Heart left ventricle (tissue), 16 donors: ENCODE measurements at regions not wholly inside any gene's neighbourhood (a gene's known extent, or its start where the extent isn't known, plus 50 kb on each side); places are given as distances from the start of the nearest gene placed in this dataset.
A peak's percentile ranks its signal among the peaks of the same experiment; 100 is the strongest.

Source experiments
- ATAC-seq, 4 donors: fragments of 200-7000 bp; cut with Tn5 transposase; one replicate each; pipeline ENCODE4 v1.9.1; 2020 to 2022; ENCODE audit warnings: moderate library complexity in 4 of 4, mild to moderate bottlenecking in 3 of 4, moderate number of reproducible peaks in 1 of 4
- DNase-seq, 5 donors: peaks; one replicate each; pipeline ENCODE4 v3.0.0-alpha.2; 2020
- H3K27ac ChIP-seq, 12 donors: fragments of 200-600 bp; sonication (generic) in 4 of 12; one replicate each; pipeline versions ENCODE4 v1.5.0 to v1.8.0; 2016 to 2022; ENCODE audit warnings: mild to moderate bottlenecking in 2 of 12
- H3K27me3 ChIP-seq, 9 donors: fragments of 200-600 bp; sonication (generic) in 2 of 9; one replicate each; pipeline versions ENCODE4 v1.5.1 to v1.8.0; 2016 to 2022; ENCODE audit warnings: mild to moderate bottlenecking in 3 of 9
- H3K36me3 ChIP-seq, 9 donors: fragments of 200-600 bp; sonication (generic) in 2 of 9; one replicate each; pipeline versions ENCODE4 v1.5.0 to v1.8.0; 2018 to 2022; ENCODE audit warnings: mild to moderate bottlenecking in 2 of 9
- H3K4me1 ChIP-seq, 12 donors: fragments of 200-600 bp; sonication (generic) in 4 of 12; one replicate each; pipeline versions ENCODE4 v1.5.0 to v1.8.0; 2016 to 2022; ENCODE audit warnings: mild to moderate bottlenecking in 3 of 12
- H3K4me3 ChIP-seq, 12 donors: fragments of 200-600 bp; sonication (generic) in 4 of 12; one replicate each; pipeline versions ENCODE4 v1.5.0 to v1.8.0; 2017 to 2022; ENCODE audit warnings: mild to moderate bottlenecking in 9 of 12, moderate library complexity in 4 of 12
- H3K9me3 ChIP-seq, 12 donors: fragments of 200-600 bp; sonication (generic) in 4 of 12; one replicate each; pipeline versions ENCODE4 v1.5.0 to v1.8.0; 2016 to 2022; ENCODE audit warnings: mild to moderate bottlenecking in 1 of 12
- POLR2A ChIP-seq, 2 donors: fragments of 450-650 bp; IDR thresholded peaks; one replicate each; pipeline ENCODE4 v1.6.1; 2017; ENCODE audit warnings: antibody characterized with exemption in 2 of 2, mild to moderate bottlenecking in 2 of 2, moderate library complexity in 2 of 2
- WGBS, 4 donors: extraction: QIAGEN DNeasy Blood & Tissue Kit in 2 of 4; methylation state at CpG; one replicate each; pipeline versions ENCODE4 v1.1.5 to v1.1.7; 2013 to 2018; 5-methylcytosine and 5-hydroxymethylcytosine counted together
- intact Hi-C, 10 donors: fragments of 100-400 bp; cut with DNase I; formaldehyde crosslinking; loops; one replicate each; pipeline versions ENCODE4 v1.11.1 to v1.14.2; 2022
- TF ChIP-seq, protein P1 (sequence below), 12 donors: fragments of 200-600 bp; sonication (generic) in 4 of 12; IDR thresholded peaks; one replicate each; pipeline versions ENCODE4 v1.5.0 to v1.8.0; 2018 to 2022; ENCODE audit warnings: antibody characterized with exemption in 12 of 12, mild to moderate bottlenecking in 5 of 12
- donor health status: ischemic (EF 13 %, LVEDD 7.1; RV severe dilation, severe dysfunction).
- donor health status: healthy with polysubstance abuse.
- donor health status: DM: no; HTN: yes; CAD: no.
- donor health status: DM: no; HTN: no; CAD: no.
- donor health status: ischemic (EF 25% LVEDD 6.9; RV normal size, moderate dysfunction).
- donor health status: ischemic (EF 25% LVEDD 5.7; RV mildly dilated, moderate dysfunction).
- donor health status: healthy.
- donor health status: DM: yes; HTN: yes; CAD: no.
- donor health status: ischemic (EF 35%, LVEDD 5.7; RV mildly dilated, moderate dysfunction).
- donor health status: nonischemic (EF 11% LVEDD 7.7; RV severe dilation, severe dysfunction).
- donor health status: DM: yes; HTN: yes; CAD: no.
- donor health status: PGD.
- donor health status: ischemic (EF 29% LVEDD 5.4; RV normal size, mild dysfunction).
- donor health status: nonischemic (EF 23%, LVEDD 6.1; RV moderate dilation, normal function).

DNA sequence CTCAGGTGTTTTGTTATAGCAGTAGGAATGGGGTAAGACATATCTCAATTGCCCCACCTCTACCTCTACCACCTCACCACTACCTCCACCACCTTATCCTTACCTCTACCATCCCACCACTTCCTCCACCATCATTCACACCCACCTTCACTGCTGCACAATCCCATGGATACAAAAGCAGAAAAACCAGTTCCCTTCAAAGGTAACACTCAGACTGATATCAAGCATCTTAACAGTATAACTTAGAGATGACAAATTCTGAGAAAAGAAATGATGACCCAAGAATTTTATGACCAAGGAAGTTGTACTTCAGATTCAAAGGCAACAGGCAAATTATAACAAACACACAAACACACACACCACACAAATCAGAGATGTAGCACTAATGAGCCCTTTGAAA lies 189.4 kb downstream of the NUAK1 start:
- TF ChIP-seq, protein P1, sequence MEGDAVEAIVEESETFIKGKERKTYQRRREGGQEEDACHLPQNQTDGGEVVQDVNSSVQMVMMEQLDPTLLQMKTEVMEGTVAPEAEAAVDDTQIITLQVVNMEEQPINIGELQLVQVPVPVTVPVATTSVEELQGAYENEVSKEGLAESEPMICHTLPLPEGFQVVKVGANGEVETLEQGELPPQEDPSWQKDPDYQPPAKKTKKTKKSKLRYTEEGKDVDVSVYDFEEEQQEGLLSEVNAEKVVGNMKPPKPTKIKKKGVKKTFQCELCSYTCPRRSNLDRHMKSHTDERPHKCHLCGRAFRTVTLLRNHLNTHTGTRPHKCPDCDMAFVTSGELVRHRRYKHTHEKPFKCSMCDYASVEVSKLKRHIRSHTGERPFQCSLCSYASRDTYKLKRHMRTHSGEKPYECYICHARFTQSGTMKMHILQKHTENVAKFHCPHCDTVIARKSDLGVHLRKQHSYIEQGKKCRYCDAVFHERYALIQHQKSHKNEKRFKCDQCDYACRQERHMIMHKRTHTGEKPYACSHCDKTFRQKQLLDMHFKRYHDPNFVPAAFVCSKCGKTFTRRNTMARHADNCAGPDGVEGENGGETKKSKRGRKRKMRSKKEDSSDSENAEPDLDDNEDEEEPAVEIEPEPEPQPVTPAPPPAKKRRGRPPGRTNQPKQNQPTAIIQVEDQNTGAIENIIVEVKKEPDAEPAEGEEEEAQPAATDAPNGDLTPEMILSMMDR (IDR thresholded peaks at IDR 0.05): no peak
- no peak for TF ChIP-seq POLR2A (IDR thresholded peaks at IDR 0.05)
- Histone ChIP-seq H3K4me1 (peaks cover 0 to 38% (median 3%) of the 10 kb centered on the region in 12 donors), H3K4me3 (no peak overlapping the region), H3K9me3 (no peaks in the 10 kb centered on the region), H3K27me3 (no peaks in the 10 kb centered on the region), H3K36me3 (no peaks in the 10 kb centered on the region), H3K27ac (no peak overlapping the region)
- DNase-seq (no peak), ATAC-seq (no peak)
- intact Hi-C loops: no loop called here

DNA sequence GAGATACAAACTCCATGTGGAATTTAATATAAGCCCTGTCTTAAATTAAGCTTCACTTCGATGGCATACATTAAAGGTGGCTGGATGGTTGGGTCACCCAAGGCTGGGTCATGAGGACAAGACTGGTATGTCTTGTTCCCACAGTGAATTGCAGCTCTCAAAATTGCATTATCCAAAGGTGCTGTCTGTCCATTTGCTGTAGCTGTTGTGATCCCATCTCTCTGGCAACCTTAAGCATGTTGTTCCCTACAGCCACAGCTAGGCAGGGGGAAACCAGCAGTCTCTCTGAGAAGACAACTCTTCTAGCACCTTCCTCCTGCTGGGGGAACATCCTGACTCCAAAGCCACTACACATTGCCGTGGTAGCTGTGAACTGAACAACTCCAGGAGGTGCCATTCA lies 187.0 kb downstream of the NUAK1 start:
- intact Hi-C loops: loop anchor here in 2 of 10 donors (1.0 to 10.0 kb wide), 2 partner anchors 29 to 183 kb away; partner anchors contain the start of gene NUAK1 (in 1 of the 2)
- H3K4me1 ChIP-seq: peaks cover 0 to 49% (median 12%) of the 10 kb centered on the region in 12 donors
- no peak overlapping the region for H3K27ac ChIP-seq
- H3K27me3 ChIP-seq: no peaks in the 10 kb centered on the region
- H3K9me3 ChIP-seq: no peaks in the 10 kb centered on the region
- TF ChIP-seq, protein P1 (IDR thresholded peaks at IDR 0.05): no peak
- no peak for TF ChIP-seq POLR2A (IDR thresholded peaks at IDR 0.05)
- no peak for DNase-seq
- peak in 2 of 4 donors; percentile 10 to 65 for ATAC-seq
- 33 to 72% (median 45%) methylated on average over 2 of the region's 2 CpGs for WGBS, 4 donors
- no peaks in the 10 kb centered on the region for H3K36me3 ChIP-seq
- no peak overlapping the region for H3K4me3 ChIP-seq

DNA sequence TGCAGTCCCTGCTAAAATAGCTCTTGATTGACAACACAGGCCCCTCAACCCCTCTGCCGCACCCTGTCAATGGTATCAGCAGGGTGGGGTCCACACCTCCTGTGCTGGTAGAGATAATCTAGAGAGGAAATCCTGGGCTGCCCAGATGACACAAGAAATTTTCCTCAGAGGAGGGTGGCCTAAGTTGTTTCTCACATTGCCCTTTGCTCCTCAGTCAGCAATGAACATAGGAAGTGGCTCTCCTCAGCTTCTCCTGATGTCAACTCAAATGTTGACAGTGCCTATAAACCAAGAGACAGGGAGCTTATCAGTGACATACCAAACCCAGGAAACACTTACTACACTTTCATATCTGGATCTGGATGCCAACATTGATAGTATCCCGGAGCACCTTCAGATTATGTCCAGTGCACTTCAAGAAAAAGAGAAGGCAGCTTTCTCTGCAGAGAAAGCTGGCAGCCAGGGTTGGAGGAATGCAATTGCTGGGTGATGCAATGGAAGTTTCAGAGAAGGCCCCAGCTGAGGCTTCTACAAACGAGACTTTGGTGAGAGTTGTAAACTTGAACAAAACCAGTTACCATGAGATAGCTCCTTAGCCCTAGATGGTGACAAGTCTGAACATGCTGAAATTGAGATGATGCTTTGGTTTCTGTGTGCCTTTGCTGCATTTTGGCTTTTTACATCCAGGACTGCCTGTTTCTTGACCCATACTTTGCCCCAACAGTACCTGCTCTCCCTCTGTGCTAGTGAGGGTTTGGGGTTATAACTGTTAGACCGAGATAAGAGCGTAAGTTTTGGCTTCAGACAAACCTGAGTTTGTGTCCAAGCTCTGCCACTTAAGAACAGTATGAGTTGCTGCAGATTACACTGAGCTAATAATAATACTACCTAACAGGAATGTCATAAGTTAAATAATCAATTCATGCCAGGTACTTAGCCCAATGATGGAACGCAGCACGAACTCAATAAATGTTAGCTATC lies 183.5 kb downstream of the NUAK1 start:
- no peaks in the 10 kb centered on the region for H3K36me3 ChIP-seq
- no peaks in the 10 kb centered on the region for H3K9me3 ChIP-seq
- H3K4me1 ChIP-seq: peaks cover 0 to 36% (median 6%) of the 10 kb centered on the region in 12 donors
- no peaks in the 10 kb centered on the region for H3K27me3 ChIP-seq
- intact Hi-C loops: loop anchor here in 2 of 10 donors (5.0 to 10.0 kb wide), 2 partner anchors 180 to 182 kb away; partner anchors contain the start of gene NUAK1 (in 2 of the 2)
- DNase-seq (no peak), ATAC-seq (peak in 1 of 4 donors; percentile 67)
- TF ChIP-seq, protein P1 (IDR thresholded peaks at IDR 0.05): no peak
- TF ChIP-seq POLR2A (IDR thresholded peaks at IDR 0.05): no peak
- no peak overlapping the region for H3K4me3 ChIP-seq
- peak overlapping the region in 6 of 12 donors; percentile 8 to 59 (median 19) for H3K27ac ChIP-seq
- WGBS, 4 donors: 49 to 61% (median 58%) methylated on average over 7 of the region's 7 CpGs

DNA sequence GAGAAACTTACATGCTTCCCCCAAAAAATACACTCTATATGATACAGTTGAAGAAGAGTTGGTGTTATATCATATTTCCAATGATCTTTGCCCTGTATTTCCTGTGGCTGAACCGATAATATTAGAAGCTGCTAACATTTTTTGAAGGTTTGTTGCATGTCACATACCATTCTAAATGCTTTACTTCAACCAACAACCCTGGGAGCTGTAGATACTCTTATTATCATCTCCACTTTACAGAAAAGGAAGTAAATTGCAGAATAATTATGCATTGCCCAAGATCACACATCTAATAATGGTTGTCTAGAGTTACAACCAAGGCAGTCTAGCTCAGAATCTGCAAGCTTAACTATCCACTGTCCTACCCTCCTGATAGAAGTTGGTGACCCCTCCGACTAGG lies 182.8 kb downstream of the NUAK1 start:
- no peak for ATAC-seq

More for the DNA sequence above, 182.8 kb downstream of the NUAK1 start:
- 43 to 49% (median 46%) methylated on average over 2 of the region's 2 CpGs for WGBS, 4 donors
- peak overlapping the region in 4 of 12 donors; percentile 7 to 59 (median 40) for H3K27ac ChIP-seq
- intact Hi-C loops: loop anchor here in 2 of 10 donors (5.0 to 10.0 kb wide), 2 partner anchors 179 to 181 kb away; partner anchors contain the start of gene NUAK1 (in 2 of the 2)
- TF ChIP-seq, protein P1 (IDR thresholded peaks at IDR 0.05): no peak
- no peak for TF ChIP-seq POLR2A (IDR thresholded peaks at IDR 0.05)
- H3K36me3 ChIP-seq: no peaks in the 10 kb centered on the region
- no peaks in the 10 kb centered on the region for H3K9me3 ChIP-seq
- no peaks in the 10 kb centered on the region for H3K27me3 ChIP-seq
- H3K4me3 ChIP-seq: no peak overlapping the region
- H3K4me1 ChIP-seq: peaks cover 0 to 42% (median 10%) of the 10 kb centered on the region in 12 donors
- no peak for DNase-seq
